ENCODE measurements at regions not wholly inside any gene's neighbourhood (a gene's known extent, or its start where the extent isn't known, plus 50 kb on each side); places are given as distances from the start of the nearest gene placed in this dataset.

GRCh38 chr9:108687006-108687987, 168.5 kb downstream of the ACTL7B start:
- Histone ChIP-seq H3K4me1 (ENCODE audit: control insufficient read depth, insufficient read depth, low read length) (peaks cover 3% of the 10 kb centered on the region), H3K36me3 (ENCODE audit: control insufficient read depth, insufficient read depth, low read length) (no peaks in the 10 kb centered on the region), H3K27me3 (ENCODE audit: control insufficient read depth, insufficient read depth, low read length) (no peaks in the 10 kb centered on the region), H3K9ac (ENCODE audit: low read depth, low read length) (no peak overlapping the region), H3K9me3 (ENCODE audit: control insufficient read depth, insufficient read depth, low read length) (no peaks in the 10 kb centered on the region), H3K4me3 (ENCODE audit: low read depth, low read length) (no peak overlapping the region)

- peaks cover 3% of the 10 kb centered on the region for H3K4me1 ChIP-seq (ENCODE audit: control insufficient read depth, insufficient read depth, low read length)
- H3K4me3 ChIP-seq (ENCODE audit: low read depth, low read length): no peak overlapping the region
- H3K9ac ChIP-seq (ENCODE audit: low read depth, low read length): no peak overlapping the region
- H3K36me3 ChIP-seq (ENCODE audit: control insufficient read depth, insufficient read depth, low read length): no peaks in the 10 kb centered on the region
- no peaks in the 10 kb centered on the region for H3K9me3 ChIP-seq (ENCODE audit: control insufficient read depth, insufficient read depth, low read length)
- no peaks in the 10 kb centered on the region for H3K27me3 ChIP-seq (ENCODE audit: control insufficient read depth, insufficient read depth, low read length)
These were observed 171.3 kb downstream of the ACTL7B start for GRCh38 chr9:108684288-108685025.

DNA sequence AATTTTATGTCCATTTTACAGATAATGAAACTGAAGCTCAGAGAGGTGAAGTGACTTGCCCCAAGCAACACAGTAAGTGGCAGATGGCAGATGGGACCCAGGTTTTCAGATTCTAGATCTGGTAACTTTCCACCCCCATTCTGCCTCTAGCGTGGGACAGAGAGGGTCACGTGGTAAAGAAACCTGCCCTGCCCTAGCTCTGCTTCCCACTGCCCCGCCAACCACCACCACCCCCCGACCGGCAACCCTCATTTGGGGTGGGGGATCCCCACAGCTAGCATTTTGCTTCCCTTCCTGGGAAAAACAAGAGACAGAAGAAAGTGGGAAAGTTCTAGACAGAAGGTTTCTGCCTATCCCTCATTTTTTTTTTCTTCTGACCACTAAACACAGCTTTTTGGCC, 172.5 kb downstream of the ACTL7B start:
- Histone ChIP-seq H3K4me3 (ENCODE audit: low read depth, low read length) (no peak overlapping the region), H3K4me1 (ENCODE audit: control insufficient read depth, insufficient read depth, low read length) (peaks cover 3% of the 10 kb centered on the region), H3K9ac (ENCODE audit: low read depth, low read length) (no peak overlapping the region), H3K27me3 (ENCODE audit: control insufficient read depth, insufficient read depth, low read length) (no peaks in the 10 kb centered on the region), H3K36me3 (ENCODE audit: control insufficient read depth, insufficient read depth, low read length) (no peaks in the 10 kb centered on the region), H3K9me3 (ENCODE audit: control insufficient read depth, insufficient read depth, low read length) (no peaks in the 10 kb centered on the region)

- Histone ChIP-seq H3K4me1 (ENCODE audit: control insufficient read depth, insufficient read depth, low read length) (peaks cover 3% of the 10 kb centered on the region), H3K9me3 (ENCODE audit: control insufficient read depth, insufficient read depth, low read length) (no peaks in the 10 kb centered on the region), H3K9ac (ENCODE audit: low read depth, low read length) (no peak overlapping the region), H3K36me3 (ENCODE audit: control insufficient read depth, insufficient read depth, low read length) (no peaks in the 10 kb centered on the region), H3K27me3 (ENCODE audit: control insufficient read depth, insufficient read depth, low read length) (no peaks in the 10 kb centered on the region), H3K4me3 (ENCODE audit: low read depth, low read length) (no peak overlapping the region)
These were observed 173.8 kb downstream of the ACTL7B start for GRCh38 chr9:108681851-108682590.

GRCh38 chr9:108680946-108681345, 174.8 kb downstream of the ACTL7B start:
- peaks cover 7% of the 10 kb centered on the region for H3K4me1 ChIP-seq (ENCODE audit: control insufficient read depth, insufficient read depth, low read length)

GRCh38 chr9:108677776-108678175, 178.0 kb downstream of the ACTL7B start:
- Histone ChIP-seq H3K4me3 (ENCODE audit: low read depth, low read length) (no peak overlapping the region), H3K9ac (ENCODE audit: low read depth, low read length) (no peak overlapping the region), H3K27me3 (ENCODE audit: control insufficient read depth, insufficient read depth, low read length) (no peaks in the 10 kb centered on the region), H3K9me3 (ENCODE audit: control insufficient read depth, insufficient read depth, low read length) (no peaks in the 10 kb centered on the region), H3K36me3 (ENCODE audit: control insufficient read depth, insufficient read depth, low read length) (no peaks in the 10 kb centered on the region), H3K4me1 (ENCODE audit: control insufficient read depth, insufficient read depth, low read length) (peaks cover 4% of the 10 kb centered on the region)

More at GRCh38 chr9:108680946-108681345, 174.8 kb downstream of the ACTL7B start:
- H3K27me3 ChIP-seq (ENCODE audit: control insufficient read depth, insufficient read depth, low read length): no peaks in the 10 kb centered on the region
- no peaks in the 10 kb centered on the region for H3K36me3 ChIP-seq (ENCODE audit: control insufficient read depth, insufficient read depth, low read length)
- H3K9ac ChIP-seq (ENCODE audit: low read depth, low read length): no peak overlapping the region
- no peaks in the 10 kb centered on the region for H3K9me3 ChIP-seq (ENCODE audit: control insufficient read depth, insufficient read depth, low read length)
- no peak overlapping the region for H3K4me3 ChIP-seq (ENCODE audit: low read depth, low read length)

GRCh38 chr9:108676355-108676754, 179.4 kb downstream of the ACTL7B start:
- H3K9me3 ChIP-seq (ENCODE audit: control insufficient read depth, insufficient read depth, low read length): no peaks in the 10 kb centered on the region
- no peaks in the 10 kb centered on the region for H3K36me3 ChIP-seq (ENCODE audit: control insufficient read depth, insufficient read depth, low read length)
- no peak overlapping the region for H3K9ac ChIP-seq (ENCODE audit: low read depth, low read length)
- H3K27me3 ChIP-seq (ENCODE audit: control insufficient read depth, insufficient read depth, low read length): no peaks in the 10 kb centered on the region
- H3K4me3 ChIP-seq (ENCODE audit: low read depth, low read length): no peak overlapping the region
- peaks cover 4% of the 10 kb centered on the region for H3K4me1 ChIP-seq (ENCODE audit: control insufficient read depth, insufficient read depth, low read length)

DNA sequence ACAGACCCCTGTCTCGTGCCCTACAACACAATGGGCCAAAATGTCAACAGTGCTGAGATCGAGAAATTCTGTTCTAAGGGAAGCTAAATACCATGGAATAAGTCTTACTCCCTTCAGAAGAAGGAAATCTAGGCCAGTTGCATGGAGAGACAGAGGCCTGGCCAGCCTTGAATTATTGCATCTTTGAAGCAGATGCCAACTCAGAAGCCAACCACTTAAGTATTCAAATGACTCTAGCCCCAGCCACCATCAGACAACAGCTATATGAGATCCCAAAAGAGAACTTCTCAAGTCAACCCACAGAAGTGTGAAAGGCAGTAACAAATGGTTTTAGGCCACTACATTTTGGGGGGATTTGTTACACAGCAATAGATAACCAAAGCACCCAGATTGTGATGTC, 180.1 kb downstream of the ACTL7B start:
- no peaks in the 10 kb centered on the region for H3K9me3 ChIP-seq (ENCODE audit: control insufficient read depth, insufficient read depth, low read length)
- H3K9ac ChIP-seq (ENCODE audit: low read depth, low read length): no peak overlapping the region
- peaks cover 4% of the 10 kb centered on the region for H3K4me1 ChIP-seq (ENCODE audit: control insufficient read depth, insufficient read depth, low read length)
- no peak overlapping the region for H3K4me3 ChIP-seq (ENCODE audit: low read depth, low read length)
- no peaks in the 10 kb centered on the region for H3K36me3 ChIP-seq (ENCODE audit: control insufficient read depth, insufficient read depth, low read length)
- no peaks in the 10 kb centered on the region for H3K27me3 ChIP-seq (ENCODE audit: control insufficient read depth, insufficient read depth, low read length)

DNA sequence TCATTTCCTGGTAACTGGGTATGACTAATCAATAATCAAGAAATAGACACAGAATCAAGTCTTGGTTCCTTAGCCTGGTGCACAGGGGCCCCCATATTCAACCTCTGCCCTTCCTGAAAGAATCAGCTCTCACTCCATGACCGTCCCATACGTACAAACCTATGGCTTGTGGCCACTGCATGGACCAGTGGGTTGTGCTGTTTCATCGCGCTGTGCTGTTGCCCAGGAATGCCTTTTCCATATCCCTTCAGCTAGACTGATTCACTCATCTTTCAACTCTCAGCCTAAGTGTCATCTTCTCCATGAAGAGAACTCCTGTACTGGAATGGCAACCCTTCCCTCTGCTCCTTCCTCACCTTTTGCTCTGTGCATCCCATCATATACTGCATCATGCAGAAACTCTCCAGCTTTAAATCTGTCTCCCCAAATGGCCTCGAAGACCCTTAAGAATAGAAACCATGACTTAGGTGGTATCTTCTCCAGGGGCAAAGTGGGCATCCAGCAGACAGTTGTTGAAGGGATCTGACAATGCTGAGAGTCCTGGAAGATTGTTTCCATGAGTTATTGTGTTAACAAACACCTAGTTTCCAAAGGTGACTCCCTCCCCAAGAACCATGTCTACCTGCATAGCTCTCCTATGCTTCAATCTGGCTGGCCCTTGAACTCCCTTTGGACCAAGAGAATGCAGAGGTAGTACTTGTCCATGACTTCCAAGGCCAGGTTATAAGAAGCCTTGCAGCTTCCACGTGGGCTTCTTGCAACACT, 180.8 kb downstream of the ACTL7B start:
- H3K27me3 ChIP-seq (ENCODE audit: control insufficient read depth, insufficient read depth, low read length): no peaks in the 10 kb centered on the region
- no peaks in the 10 kb centered on the region for H3K36me3 ChIP-seq (ENCODE audit: control insufficient read depth, insufficient read depth, low read length)
- no peaks in the 10 kb centered on the region for H3K9me3 ChIP-seq (ENCODE audit: control insufficient read depth, insufficient read depth, low read length)
- H3K4me3 ChIP-seq (ENCODE audit: low read depth, low read length): no peak overlapping the region
- H3K4me1 ChIP-seq (ENCODE audit: control insufficient read depth, insufficient read depth, low read length): peaks cover 4% of the 10 kb centered on the region
- no peak overlapping the region for H3K9ac ChIP-seq (ENCODE audit: low read depth, low read length)

DNA sequence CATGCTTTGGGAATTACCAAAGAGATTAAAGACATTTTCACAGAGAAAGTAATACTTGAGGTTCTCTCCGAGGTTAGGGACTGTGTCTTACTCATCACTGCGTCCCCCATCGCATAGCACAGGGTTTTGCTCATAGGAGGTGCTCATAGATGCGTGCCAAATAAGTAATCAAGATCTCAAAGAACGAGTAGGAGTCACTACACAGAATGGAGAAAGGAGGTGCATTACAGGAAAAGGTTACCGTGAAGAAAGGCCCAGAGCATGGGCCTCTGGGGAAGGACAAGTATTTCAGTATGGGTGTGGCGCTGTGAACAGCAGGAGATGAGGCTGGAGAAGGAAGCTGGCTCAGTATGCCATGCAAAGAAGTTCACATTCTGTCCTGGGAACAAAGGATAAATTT, 182.4 kb downstream of the ACTL7B start:
- Histone ChIP-seq H3K27me3 (ENCODE audit: control insufficient read depth, insufficient read depth, low read length) (no peaks in the 10 kb centered on the region), H3K4me1 (ENCODE audit: control insufficient read depth, insufficient read depth, low read length) (peaks cover 4% of the 10 kb centered on the region), H3K4me3 (ENCODE audit: low read depth, low read length) (no peak overlapping the region), H3K9ac (ENCODE audit: low read depth, low read length) (no peak overlapping the region), H3K9me3 (ENCODE audit: control insufficient read depth, insufficient read depth, low read length) (no peaks in the 10 kb centered on the region), H3K36me3 (ENCODE audit: control insufficient read depth, insufficient read depth, low read length) (no peaks in the 10 kb centered on the region)

Data from iPS-15b (cell line).